Activated CD4-positive, CD25-positive, alpha-beta regulatory T cell treated with anti-CD3 and anti-CD28 coated beads, Interleukin-2, amount 50 U/mL, for 16 hours (primary cell): ENCODE measurements at regions not wholly inside any gene's neighbourhood (a gene's known extent, or its start where the extent isn't known, plus 50 kb on each side); places are given as distances from the start of the nearest gene placed in this dataset.
"Not testable (repeated sequence)": the region's sequence is repeated elsewhere in the genome, so short reads cannot be mapped to it uniquely, and the experiment has no call there.

Experiments
- DNase-seq: peaks from one replicate; pipeline ENCODE4 v3.0.0-alpha.2; 2020; ENCODE audit warnings: low read depth, low spot score

DNA sequence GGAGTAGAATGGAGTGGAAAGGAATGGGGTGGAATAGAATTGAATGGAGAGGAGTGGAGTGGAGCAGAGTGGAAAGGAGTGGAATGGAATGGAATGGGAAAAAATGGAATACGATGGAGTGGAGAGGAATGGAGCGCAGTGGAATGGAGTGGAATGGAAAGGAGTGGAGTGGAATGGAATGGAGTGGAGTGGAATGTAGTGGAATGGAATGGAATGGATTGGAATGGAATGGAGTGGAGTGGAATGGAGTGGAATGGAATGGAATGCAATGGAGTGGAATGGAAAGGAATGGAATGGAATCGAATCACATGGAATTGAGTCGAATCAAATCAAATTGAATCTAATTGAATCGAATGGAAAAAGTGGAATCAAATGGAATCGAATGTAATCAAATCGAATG, 1016.1 kb downstream of the CDY1 start:
- DNase-seq: no peak

DNA sequence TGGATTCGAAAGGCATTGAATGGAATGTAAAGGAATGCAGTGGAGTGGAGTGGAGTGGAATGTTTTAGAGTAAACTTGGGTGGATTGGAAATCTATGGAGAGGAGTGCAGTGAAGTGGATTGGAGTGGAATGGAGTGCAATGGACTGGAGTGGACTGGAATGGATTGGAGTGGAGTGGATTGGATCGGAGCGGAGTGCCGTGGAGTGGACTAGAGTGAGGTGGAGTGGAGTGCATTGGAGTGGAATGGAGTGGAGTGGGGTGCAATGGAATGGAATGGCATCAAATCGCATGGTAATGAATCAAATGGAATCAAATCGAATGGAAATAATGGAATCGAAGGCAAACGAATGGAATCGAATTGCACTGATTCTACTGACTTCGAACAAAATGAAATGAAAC, 1023.9 kb downstream of the CDY1 start:
- not testable (repeated sequence) for DNase-seq

DNA sequence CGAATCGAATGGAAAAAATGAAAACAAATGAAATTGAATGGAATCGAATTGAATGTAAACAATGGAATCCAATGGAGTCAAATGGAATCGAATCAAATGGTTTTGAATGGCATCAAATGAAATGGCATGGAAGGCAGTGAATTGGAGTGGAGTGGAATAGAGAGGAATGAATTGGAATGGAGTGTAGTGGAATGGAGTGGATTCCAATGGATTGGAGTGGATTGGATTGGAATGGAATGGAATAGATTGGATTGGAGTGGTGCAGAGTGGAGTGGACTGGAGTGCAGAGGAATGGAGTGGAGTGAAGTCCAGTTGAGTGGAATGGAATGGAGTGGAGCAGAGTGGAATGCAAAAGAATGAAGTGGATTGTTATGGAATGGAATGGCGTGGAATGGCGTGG, 1026.3 kb downstream of the CDY1 start:
- not testable (repeated sequence) for DNase-seq

DNA sequence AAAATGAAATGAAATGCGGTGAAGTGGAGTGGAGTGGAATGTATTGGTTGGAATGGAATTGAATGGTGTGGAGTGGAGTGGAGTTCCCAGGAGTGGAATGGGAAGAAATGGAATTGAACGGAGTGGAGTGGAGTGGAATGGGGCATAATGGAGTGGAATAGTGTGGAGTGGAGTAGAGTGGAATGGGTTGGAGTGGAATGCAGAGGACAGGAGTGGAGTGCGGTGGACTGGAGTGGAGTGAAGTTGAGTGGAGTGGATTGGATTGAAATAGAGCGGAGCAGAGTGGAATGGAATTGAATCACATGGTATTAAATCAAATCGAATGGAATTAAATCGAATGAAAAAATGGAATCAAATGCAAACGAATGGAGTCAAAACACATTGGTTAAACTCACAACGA, 1042.3 kb downstream of the CDY1 start:
- DNase-seq: not testable (repeated sequence)

DNA sequence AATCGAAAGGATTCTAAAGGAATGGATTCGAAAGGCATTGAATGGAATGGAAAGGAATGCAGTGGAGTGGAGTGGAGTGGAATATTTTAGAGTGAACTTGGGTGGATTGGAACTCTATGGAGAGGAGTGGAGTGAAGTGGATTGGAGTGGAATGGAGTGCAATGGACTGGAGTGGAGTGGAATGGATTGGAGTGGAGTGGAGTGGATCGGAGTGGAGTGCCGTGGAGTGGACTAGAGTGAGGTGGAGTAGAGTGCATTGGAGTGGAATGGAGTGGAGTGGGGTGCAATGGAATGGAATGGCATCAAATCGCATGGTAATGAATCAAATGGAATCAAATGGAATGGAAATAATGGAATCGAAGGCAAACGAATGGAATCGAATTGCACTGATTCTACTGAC, 1044.8 kb downstream of the CDY1 start:
- DNase-seq: not testable (repeated sequence)

DNA sequence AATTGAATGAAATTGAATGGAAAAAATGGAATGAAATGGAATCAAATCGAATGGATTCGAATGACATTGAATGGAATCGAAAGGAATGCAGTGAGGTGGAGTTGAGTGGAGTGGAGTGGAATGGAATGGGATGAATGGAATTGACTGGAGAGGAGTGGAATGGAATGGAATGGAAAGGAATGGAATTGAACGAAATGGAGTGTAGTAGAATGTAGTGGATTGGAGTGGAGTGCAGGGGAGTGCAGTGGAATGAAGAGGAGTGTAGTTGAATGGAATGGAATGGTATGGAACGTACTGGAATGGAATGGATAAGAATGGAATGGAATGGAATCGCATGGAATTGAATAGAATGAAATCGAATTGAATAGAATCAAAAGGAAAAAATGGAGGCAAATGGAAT, 1047.3 kb downstream of the CDY1 start:
- not testable (repeated sequence) for DNase-seq

DNA sequence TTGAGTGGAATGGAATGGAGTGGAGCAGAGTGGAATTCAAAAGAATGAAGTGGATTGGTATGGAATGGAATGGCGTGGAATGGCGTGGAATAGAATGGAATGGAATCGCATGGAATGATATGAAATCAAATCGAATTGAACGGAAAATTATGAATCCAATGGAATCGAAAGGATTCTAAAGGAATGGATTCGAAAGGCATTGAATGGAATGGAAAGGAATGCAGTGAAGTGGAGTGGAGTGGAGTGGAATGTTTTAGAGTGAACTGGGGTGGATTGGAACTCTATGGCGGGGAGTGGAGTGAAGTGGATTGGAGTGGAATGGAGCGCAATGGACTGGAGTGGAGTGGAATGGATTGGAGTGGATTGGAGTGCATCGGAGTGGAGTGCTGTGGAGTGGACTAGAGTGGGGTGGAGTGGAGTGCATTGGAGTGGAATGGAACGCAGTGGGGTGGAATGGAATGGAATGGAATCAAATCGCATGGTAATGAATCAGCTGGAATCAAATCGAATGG, 1048.5 kb downstream of the CDY1 start:
- peak; percentile 20 for DNase-seq

DNA sequence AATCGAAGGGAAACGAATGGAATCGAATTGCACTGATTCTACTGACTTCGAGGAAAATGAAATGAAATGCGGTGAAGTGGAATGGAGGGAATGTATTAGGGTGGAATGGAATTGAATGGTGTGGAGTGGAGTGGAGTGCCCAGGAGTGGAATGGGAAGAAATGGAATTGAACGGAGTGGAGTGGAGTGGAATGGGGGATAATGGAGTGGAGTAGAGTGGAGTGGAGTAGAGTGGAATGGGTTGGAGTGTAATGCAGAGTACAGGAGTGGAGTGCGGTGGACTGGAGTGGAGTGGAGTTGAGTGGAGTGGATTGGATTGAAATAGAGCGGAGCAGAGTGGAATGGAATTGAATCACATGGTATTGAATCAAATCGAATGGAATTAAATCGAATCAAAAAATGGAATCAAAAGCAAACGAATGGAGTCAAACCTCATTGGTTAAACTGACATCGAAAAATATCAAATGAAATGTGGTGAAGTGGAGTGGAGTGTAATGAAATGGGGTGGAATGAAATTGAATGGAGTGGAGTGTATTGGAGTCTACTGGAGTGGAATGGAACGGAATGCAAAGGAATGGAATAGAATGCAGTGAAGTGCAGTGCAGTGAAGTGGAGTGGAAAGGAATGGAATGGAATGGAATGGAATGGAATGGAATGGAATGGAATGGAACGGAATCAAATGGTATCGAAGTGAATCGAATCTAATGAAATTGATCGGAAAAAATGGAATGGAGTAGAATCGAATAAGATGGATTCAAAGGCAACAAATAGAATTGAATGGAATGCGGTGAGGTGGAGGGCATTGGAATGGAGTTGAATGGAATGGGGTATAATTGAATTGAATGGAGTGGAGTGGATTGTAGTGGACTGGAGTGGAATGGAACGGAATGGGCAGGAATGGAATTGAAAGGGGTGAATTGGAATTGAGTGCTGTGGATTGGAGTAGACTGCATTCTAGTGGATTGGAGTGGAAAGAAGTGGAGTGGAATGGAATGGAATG, 1049.3 kb downstream of the CDY1 start:
- DNase-seq: peak; percentile 21
